ENCODE measurements at regions not wholly inside any gene's neighbourhood (a gene's known extent, or its start where the extent isn't known, plus 50 kb on each side); places are given as distances from the start of the nearest gene placed in this dataset.

DNA sequence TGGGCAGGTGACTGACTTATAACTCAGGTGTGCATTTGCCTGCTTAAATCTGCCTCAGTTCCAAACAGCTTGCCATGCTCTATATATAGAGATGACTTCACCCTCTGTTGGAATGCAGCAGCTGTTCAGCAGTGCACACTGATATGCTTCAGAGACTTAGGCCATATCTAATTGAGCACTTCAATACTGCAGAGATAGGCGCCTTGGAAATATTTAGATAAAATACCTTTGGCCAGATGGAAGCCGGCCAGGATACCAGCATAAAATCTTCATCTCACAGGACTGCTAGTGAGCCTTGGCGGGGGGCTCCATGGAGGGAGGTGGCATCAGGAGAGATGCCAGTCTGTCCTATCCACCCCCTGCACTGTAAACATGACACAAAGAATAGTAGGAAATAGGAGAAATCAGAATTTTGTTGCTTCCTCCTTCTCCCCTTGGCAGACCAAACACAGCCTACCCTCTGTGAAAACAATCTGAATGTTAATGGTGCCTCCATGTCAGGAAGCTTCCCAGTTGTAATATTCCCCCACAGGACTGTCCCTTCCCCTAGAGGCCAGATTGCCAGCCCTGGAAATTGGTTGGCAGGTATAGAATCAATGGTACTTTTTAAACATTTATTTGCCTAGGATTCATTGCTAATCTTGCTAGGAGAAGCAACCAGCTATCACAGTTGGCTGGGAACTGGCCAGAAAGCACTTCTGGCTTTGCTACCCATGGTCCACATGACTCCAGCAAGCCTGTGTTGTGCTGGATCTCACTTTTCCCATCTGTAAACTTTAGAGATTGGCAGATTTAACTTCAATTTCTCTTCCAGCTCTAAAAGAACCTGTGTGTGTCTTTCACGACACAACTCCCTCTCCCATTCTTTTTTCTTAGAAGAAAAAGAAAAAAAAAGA is 215.5 kb upstream of the KCNMB2 start:
- TF ChIP-seq EP300 (IDR thresholded peaks at IDR 0.05) (no peak), POLR2A (IDR thresholded peaks at IDR 0.05) (no peak)

DNA sequence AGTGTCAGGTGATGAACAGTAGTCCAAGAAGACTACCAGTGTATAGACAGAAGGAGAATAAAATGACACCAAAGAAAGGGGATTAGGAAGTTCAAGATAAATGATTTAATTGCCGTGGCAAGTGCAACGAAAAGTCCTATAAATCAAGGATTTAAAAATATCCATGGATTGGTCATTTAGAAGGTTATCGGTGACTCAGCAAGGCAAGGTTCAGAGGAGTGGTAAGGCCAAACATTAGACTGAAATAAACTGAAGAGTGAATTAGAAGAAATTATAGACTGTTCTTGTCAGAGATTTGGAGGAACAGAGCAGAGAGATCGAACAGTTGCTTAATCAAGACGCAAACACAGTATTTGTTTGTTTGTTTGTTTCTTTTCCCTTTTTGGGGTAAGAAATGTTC is 211.9 kb upstream of the KCNMB2 start:
- no peak for DNase-seq
- Histone ChIP-seq H3K4me3 (no peak overlapping the region), H3K27ac (no peak overlapping the region), H3K9me3 (no peaks in the 10 kb centered on the region), H3K36me3 (no peaks in the 10 kb centered on the region), H3K27me3 (no peaks in the 10 kb centered on the region), H3K4me1 (ENCODE audit: insufficient read depth) (peaks cover 9% of the 10 kb centered on the region)
- WGBS, 3 donors: 82 to 88% (median 82%) methylated on average over 5 of the region's 5 CpGs
- intact Hi-C loops (cut with DNase I): loop anchor here in 3 of 4 donors (5.0 to 10.0 kb wide), 3 partner anchors 960 to 1130 kb away; partner anchors contain the start of gene TBL1XR1 (in 2 of the 3)
- TF ChIP-seq EP300 (IDR thresholded peaks at IDR 0.05) (no peak), POLR2A (IDR thresholded peaks at IDR 0.05) (no peak)
- TF ChIP-seq, protein P1, sequence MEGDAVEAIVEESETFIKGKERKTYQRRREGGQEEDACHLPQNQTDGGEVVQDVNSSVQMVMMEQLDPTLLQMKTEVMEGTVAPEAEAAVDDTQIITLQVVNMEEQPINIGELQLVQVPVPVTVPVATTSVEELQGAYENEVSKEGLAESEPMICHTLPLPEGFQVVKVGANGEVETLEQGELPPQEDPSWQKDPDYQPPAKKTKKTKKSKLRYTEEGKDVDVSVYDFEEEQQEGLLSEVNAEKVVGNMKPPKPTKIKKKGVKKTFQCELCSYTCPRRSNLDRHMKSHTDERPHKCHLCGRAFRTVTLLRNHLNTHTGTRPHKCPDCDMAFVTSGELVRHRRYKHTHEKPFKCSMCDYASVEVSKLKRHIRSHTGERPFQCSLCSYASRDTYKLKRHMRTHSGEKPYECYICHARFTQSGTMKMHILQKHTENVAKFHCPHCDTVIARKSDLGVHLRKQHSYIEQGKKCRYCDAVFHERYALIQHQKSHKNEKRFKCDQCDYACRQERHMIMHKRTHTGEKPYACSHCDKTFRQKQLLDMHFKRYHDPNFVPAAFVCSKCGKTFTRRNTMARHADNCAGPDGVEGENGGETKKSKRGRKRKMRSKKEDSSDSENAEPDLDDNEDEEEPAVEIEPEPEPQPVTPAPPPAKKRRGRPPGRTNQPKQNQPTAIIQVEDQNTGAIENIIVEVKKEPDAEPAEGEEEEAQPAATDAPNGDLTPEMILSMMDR (IDR thresholded peaks at IDR 0.05): no peak

More for the DNA sequence above, 215.5 kb upstream of the KCNMB2 start:
- intact Hi-C loops (cut with DNase I): loop anchor here in 3 of 4 donors (5.0 to 10.0 kb wide), 3 partner anchors 956 to 1126 kb away; partner anchors contain the start of gene TBL1XR1 (in 2 of the 3)
- Histone ChIP-seq H3K9me3 (no peaks in the 10 kb centered on the region), H3K4me3 (no peak overlapping the region), H3K4me1 (ENCODE audit: insufficient read depth) (peaks cover 8% of the 10 kb centered on the region), H3K36me3 (no peaks in the 10 kb centered on the region), H3K27me3 (no peaks in the 10 kb centered on the region), H3K27ac (no peak overlapping the region)
- WGBS, 3 donors: 46 to 60% (median 55%) methylated on average over 4 of the region's 4 CpGs
- peak in 4 of 5 donors; percentile 34 to 47 (median 44) for DNase-seq

DNA sequence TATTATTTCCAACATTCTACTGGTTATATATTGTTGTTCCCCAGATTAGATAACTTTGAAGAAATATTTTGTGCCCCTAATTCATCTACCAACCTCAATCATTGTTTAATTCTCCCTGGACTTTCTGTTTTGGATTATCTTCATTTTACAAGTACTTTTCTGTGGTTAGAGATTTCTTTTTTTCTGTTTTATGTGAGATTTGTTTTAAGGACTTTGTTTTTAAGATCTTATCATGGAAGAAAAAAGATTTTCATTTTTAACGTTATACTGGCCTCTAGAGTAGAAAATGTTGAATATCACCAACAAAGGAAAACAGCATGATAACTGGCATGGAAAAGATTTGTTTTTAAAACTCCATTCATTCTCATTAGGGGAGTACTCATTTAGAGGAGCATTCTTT is 210.9 kb upstream of the KCNMB2 start:
- H3K9me3 ChIP-seq: no peaks in the 10 kb centered on the region
- no peak overlapping the region for H3K27ac ChIP-seq
- peaks cover 8% of the 10 kb centered on the region for H3K4me1 ChIP-seq (ENCODE audit: insufficient read depth)
- 0 to 6% (median 1%) methylated on average over 1 of the region's 1 CpG for WGBS, 3 donors
- TF ChIP-seq, protein P1 (IDR thresholded peaks at IDR 0.05): peak in 2 of 3 donors; percentile 7 to 23
- TF ChIP-seq EP300 (IDR thresholded peaks at IDR 0.05): no peak
- no peak for TF ChIP-seq POLR2A (IDR thresholded peaks at IDR 0.05)
- no peaks in the 10 kb centered on the region for H3K27me3 ChIP-seq
- H3K4me3 ChIP-seq: no peak overlapping the region
- intact Hi-C loops (cut with DNase I): loop anchor here in 3 of 4 donors (10.0 kb wide), 2 partner anchors 961 to 1131 kb away; partner anchors contain the start of gene TBL1XR1 (in 1 of the 3)
- no peak for DNase-seq
- no peaks in the 10 kb centered on the region for H3K36me3 ChIP-seq

DNA sequence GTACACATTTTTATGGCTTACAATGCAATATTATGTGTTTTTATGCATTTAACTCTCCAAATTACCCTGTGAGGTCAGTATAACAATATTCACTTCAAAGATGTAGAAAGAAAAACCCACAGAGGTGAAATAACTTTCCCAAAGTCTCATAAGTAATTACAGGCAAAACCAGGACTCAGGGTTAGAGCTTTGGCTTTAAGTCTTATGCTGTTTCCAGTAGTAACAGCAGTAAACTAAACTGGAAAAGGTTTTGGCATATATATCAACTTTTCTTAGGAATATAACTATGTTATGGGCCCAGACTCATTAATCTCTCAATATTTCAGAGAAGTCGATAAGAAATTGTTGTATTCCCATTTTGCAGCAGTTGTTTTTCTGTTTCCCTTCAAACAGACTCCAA is 206.3 kb upstream of the KCNMB2 start:
- Histone ChIP-seq H3K36me3 (no peaks in the 10 kb centered on the region), H3K27ac (no peak overlapping the region), H3K27me3 (no peaks in the 10 kb centered on the region), H3K4me3 (no peak overlapping the region), H3K9me3 (no peaks in the 10 kb centered on the region), H3K4me1 (ENCODE audit: insufficient read depth) (peaks cover 1% of the 10 kb centered on the region)
- WGBS, 3 donors: 9 to 16% (median 10%) methylated on average over 1 of the region's 1 CpG
- DNase-seq: no peak
- intact Hi-C loops (cut with DNase I): loop anchor here in 3 of 4 donors (10.0 kb wide), 2 partner anchors 965 to 1135 kb away; partner anchors contain the start of gene TBL1XR1 (in 1 of the 3)
- TF ChIP-seq, protein P1 (IDR thresholded peaks at IDR 0.05): no peak
- TF ChIP-seq EP300 (IDR thresholded peaks at IDR 0.05): no peak
- no peak for TF ChIP-seq POLR2A (IDR thresholded peaks at IDR 0.05)

All from ovary (tissue), 7 donors.